ENCODE measurements at regions not wholly inside any gene's neighbourhood (a gene's known extent, or its start where the extent isn't known, plus 50 kb on each side); places are given as distances from the start of the nearest gene placed in this dataset.

GRCh38 chr22:49158741-49159564, 668.7 kb downstream of the BRD1 start:
- TF ChIP-seq CTCF (IDR thresholded peaks at IDR 0.05 in 2 of 3, conservative IDR thresholded peaks at IDR 0.05 in 1 of 3; ENCODE audit: borderline replicate concordance in 1 of 3, insufficient read depth in 1 of 3, low read depth in 2 of 3, low read length in 2 of 3) (no peak), RAD21 (IDR thresholded peaks at IDR 0.05; ENCODE audit: low read depth) (no peak), SIN3A (IDR thresholded peaks at IDR 0.05; ENCODE audit: low read depth) (no peak), POLR2AphosphoS5 (IDR thresholded peaks at IDR 0.05; ENCODE audit: low read depth, low read length) (no peak), SRF (IDR thresholded peaks at IDR 0.05; ENCODE audit: low read depth) (no peak), POLR2A (IDR thresholded peaks at IDR 0.05; ENCODE audit: borderline replicate concordance, extremely low read depth, insufficient read depth, insufficient read length) (no peak), MAX (IDR thresholded peaks at IDR 0.05) (no peak), REST (IDR thresholded peaks at IDR 0.05; ENCODE audit: low read depth) (no peak), EZH2 (IDR thresholded peaks at IDR 0.05) (no peak), EGR1 (IDR thresholded peaks at IDR 0.05; ENCODE audit: low read depth) (no peak), EZH2phosphoT487 (IDR thresholded peaks at IDR 0.05; ENCODE audit: borderline replicate concordance) (no peak), FOSL1 (IDR thresholded peaks at IDR 0.05; ENCODE audit: low read depth) (no peak)
- TF ChIP-seq, protein P1, sequence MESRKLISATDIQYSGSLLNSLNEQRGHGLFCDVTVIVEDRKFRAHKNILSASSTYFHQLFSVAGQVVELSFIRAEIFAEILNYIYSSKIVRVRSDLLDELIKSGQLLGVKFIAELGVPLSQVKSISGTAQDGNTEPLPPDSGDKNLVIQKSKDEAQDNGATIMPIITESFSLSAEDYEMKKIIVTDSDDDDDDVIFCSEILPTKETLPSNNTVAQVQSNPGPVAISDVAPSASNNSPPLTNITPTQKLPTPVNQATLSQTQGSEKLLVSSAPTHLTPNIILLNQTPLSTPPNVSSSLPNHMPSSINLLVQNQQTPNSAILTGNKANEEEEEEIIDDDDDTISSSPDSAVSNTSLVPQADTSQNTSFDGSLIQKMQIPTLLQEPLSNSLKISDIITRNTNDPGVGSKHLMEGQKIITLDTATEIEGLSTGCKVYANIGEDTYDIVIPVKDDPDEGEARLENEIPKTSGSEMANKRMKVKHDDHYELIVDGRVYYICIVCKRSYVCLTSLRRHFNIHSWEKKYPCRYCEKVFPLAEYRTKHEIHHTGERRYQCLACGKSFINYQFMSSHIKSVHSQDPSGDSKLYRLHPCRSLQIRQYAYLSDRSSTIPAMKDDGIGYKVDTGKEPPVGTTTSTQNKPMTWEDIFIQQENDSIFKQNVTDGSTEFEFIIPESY (IDR thresholded peaks at IDR 0.05; ENCODE audit: extremely low read depth, insufficient replicate concordance, low read length): no peak
